SK-N-SH treated with all-trans-retinoic acid at 6 μM for 48 hours (cell line): ENCODE measurements at regions not wholly inside any gene's neighbourhood (a gene's known extent, or its start where the extent isn't known, plus 50 kb on each side); places are given as distances from the start of the nearest gene placed in this dataset.

Experiments used
- ARNTL ChIP-seq: fragments of 450-650 bp; formaldehyde crosslinking; IDR thresholded peaks from 2 replicates; pipeline ENCODE4 v1.5.0; 2020; ENCODE audit warnings: low read depth, mild to moderate bottlenecking, moderate library complexity, borderline replicate concordance
- CSDC2 ChIP-seq: fragments of 250-450 bp; sonication (Bioruptor Pico); IDR thresholded peaks from 2 replicates; pipeline ENCODE4 v1.5.0; 2020; ENCODE audit warnings: mild to moderate bottlenecking, moderate library complexity
- GLIS3 ChIP-seq: fragments of 250-450 bp; sonication (Bioruptor Pico); IDR thresholded peaks from 2 replicates; pipeline ENCODE4 v1.5.0; 2020; ENCODE audit warnings: mild to moderate bottlenecking, moderate library complexity
- PATZ1 ChIP-seq: fragments of 250-450 bp; sonication (Bioruptor Pico); IDR thresholded peaks from 2 replicates; pipeline ENCODE4 v1.8.0; 2020; ENCODE audit warnings: mild to moderate bottlenecking, moderate library complexity, borderline replicate concordance
- PPARA ChIP-seq: fragments of 250-450 bp; sonication (Bioruptor Pico); IDR thresholded peaks from 2 replicates; pipeline ENCODE4 v1.5.0; 2020; ENCODE audit warnings: mild to moderate bottlenecking, borderline replicate concordance
- RARB ChIP-seq: fragments of 250-450 bp; sonication (Bioruptor Pico); IDR thresholded peaks from 2 replicates; pipeline ENCODE4 v1.8.0; 2021; ENCODE audit warnings: mild to moderate bottlenecking, moderate library complexity
- SNAI2 ChIP-seq: fragments of 250-450 bp; sonication (Bioruptor Pico); IDR thresholded peaks from 2 replicates; pipeline ENCODE4 v1.5.0; 2020; ENCODE audit warnings: mild to moderate bottlenecking, moderate library complexity
- TCF4 ChIP-seq: fragments of 250-450 bp; sonication (Bioruptor Pico); IDR thresholded peaks from 2 replicates; pipeline ENCODE4 v1.8.0; 2021; ENCODE audit warnings: mild to moderate bottlenecking, moderate library complexity, borderline replicate concordance
- TOX ChIP-seq: fragments of 250-450 bp; sonication (Bioruptor Pico); IDR thresholded peaks from 2 replicates; pipeline ENCODE4 v1.8.0; 2021; ENCODE audit warnings: mild to moderate bottlenecking, moderate library complexity, borderline replicate concordance
- ZFP3 ChIP-seq: fragments of 250-450 bp; sonication (Bioruptor Pico); IDR thresholded peaks from 2 replicates; pipeline ENCODE4 v1.5.0; 2020; ENCODE audit warnings: mild to moderate bottlenecking, moderate library complexity
- TF ChIP-seq, protein P1 (sequence below): fragments of 250-450 bp; sonication (Bioruptor Pico); IDR thresholded peaks from 2 replicates; pipeline ENCODE4 v1.5.1; 2020; ENCODE audit warnings: low read depth, mild to moderate bottlenecking, moderate library complexity

DNA sequence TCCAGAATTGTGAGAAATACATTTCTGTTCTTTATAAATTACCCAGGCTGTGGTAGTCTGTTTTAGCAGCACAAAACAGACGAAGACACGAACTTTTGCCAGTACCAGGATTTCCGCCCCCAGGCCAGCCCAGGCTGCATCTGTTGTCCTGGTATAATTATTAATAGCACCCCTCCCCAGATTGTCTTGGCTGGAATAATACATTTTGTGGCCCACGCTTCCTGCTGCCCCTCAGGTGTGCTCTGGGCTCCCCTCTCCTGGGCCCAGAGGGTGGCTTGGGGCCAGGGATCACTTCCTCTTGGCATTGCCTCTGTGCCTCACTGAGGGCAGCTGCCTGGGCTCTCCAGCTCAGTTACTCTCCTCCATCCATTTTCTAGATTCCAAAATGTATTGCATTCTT, 102.1 kb upstream of the HS6ST1 start:
- TF ChIP-seq PATZ1: no peak
- TF ChIP-seq GLIS3: no peak
- TF ChIP-seq SNAI2 (CRISPR knock-in tag): no peak
- TF ChIP-seq CSDC2 (CRISPR knock-in tag): no peak
- TF ChIP-seq RARB (CRISPR knock-in tag): no peak
- no peak for TF ChIP-seq ZFP3
- TF ChIP-seq, protein P1, sequence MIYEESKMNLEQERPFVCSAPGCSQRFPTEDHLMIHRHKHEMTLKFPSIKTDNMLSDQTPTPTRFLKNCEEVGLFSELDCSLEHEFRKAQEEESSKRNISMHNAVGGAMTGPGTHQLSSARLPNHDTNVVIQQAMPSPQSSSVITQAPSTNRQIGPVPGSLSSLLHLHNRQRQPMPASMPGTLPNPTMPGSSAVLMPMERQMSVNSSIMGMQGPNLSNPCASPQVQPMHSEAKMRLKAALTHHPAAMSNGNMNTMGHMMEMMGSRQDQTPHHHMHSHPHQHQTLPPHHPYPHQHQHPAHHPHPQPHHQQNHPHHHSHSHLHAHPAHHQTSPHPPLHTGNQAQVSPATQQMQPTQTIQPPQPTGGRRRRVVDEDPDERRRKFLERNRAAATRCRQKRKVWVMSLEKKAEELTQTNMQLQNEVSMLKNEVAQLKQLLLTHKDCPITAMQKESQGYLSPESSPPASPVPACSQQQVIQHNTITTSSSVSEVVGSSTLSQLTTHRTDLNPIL: no peak
- TF ChIP-seq TOX (CRISPR knock-in tag): no peak
- no peak for TF ChIP-seq PPARA (CRISPR knock-in tag)
- TF ChIP-seq TCF4 (CRISPR knock-in tag): no peak
- TF ChIP-seq ARNTL (CRISPR knock-in tag): no peak
